Hematopoietic multipotent progenitor cell treated with erythropoietin and hydrocortisone succinate and interleukin-3 and kit ligand, for 6 days (in vitro differentiated cells): ENCODE measurements at regions not wholly inside any gene's neighbourhood (a gene's known extent, or its start where the extent isn't known, plus 50 kb on each side); places are given as distances from the start of the nearest gene placed in this dataset.

Experiments
- DNase-seq: peaks from one replicate; pipeline ENCODE4 v3.0.0-alpha.2; 2015

DNA sequence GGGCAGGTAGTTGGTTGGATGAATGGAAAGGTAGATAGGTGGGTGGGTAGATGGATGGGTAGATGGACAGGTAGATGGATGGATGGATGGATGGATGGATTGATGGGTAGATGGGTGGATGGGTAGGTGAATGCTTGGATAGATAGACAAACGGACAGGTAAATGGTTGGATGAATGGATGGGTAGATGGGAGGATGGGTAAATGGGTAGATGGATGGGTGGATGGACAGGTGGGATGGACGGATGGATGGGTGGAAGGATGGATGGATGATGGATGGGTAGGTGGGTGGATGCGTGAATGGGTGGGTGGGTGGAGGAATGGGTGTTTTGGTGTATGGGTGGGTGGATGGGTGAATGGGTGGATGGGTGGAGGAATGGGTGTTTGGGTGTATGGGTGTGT lies 50.1 kb upstream of the ASAP2 start:
- no peak for DNase-seq

DNA sequence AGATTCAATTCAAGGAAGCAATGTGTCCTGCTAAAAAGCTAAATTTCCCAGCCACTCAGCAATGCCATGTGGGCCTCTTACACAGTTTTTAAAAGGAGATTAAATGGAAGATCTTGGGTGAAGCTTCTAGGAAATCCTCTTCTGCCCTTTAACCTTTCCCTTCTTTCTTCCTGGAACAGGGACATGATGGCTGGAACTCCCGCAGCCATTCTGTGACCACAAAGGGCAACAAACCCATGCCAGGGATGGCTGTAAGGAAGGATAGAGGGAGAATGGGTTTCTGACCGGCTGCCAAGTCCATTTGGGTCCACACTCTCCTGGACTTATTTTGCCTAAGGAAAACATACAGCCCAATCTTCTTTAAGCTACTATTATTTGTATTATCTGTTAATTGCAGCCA lies 52.6 kb upstream of the ASAP2 start:
- DNase-seq, result no peak

DNA sequence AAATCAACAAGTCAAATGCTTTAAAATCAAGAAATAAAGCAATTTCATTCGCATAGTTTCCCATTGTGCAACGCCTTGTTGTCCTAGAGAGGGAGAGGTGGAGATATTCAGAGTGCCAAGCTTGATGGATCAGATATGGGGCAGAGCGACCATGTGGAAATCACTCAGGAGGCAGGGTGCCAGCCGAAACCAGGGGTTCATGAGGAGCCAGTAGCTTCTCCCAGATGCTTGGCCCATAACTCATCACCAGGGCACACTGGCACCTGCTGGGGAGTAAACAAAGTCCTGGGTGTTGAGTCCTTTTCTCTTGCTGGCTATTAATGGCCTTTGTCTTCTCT lies 53.0 kb upstream of the ASAP2 start:
- no peak for DNase-seq

DNA sequence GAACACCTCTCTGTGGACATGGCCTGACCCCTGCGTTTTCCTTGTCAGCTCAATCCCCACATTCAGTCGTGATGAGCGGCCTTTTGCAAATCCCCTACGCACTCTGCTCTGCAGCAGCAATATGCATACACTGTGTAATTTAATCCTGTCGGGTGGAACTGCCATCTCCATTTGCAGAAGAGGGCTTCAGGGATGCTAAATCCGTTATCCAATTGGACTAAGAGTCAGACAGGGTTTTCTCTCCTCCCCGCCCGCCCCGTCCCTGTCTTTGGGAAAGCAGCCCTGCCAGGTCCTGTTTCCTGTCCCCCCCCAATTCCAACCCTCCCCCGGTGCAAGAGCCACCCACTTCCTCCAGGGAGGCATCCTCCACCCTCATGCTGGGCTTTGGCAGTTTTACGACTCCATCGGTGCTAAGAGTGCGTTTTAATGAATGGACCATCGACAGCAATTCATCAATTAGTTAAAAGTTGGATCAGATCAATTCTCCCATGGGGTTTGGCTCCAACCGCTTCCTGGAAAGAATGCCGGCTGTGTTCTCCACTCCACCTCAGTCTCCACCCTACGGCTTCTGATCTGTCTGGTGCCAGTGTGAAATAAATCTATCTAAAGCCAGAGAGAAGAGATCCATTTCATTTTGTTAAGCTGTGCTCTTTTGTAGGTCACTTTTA lies 53.5 kb upstream of the ASAP2 start:
- DNase-seq, result no peak

DNA sequence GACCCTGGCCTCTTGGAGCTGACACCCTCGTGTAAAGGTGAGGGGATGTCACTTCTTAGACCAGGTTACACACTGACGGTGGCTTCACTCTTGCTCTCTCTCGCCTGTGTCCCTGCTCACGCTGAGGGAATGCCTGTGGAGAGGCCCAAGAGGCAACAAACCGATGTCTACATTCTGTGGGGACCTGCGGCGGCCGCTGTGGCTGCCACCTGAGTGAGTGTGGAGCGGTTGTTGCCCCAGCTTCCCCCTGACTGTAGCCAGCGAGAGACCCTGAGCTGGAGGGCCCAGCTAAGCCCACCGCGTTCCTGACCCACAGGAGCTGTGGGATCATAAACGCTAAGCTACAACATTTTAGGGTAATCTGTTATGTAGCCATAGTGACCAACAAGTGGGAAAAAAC lies 55.7 kb upstream of the ASAP2 start:
- DNase-seq, result no peak

DNA sequence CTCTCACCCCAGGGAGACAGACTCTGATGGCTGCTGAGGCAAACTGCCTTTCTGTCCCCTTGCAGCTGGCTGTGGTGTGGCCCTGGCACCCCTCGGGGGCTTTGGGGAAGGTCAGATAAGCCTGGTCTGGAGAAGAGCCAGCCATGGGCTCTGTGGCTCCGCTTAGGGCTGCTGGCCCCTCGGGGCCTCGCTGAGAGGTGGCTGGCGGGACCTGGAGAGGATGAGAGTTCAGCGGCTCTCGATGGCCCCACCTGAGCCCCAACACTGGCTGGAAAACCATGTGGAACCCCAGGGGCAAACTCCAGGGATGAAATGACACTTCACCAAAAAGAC lies 56.1 kb upstream of the ASAP2 start:
- no peak for DNase-seq

GRCh38 chr2:9149726-9150567 lies 56.7 kb upstream of the ASAP2 start:
- no peak for DNase-seq

DNA sequence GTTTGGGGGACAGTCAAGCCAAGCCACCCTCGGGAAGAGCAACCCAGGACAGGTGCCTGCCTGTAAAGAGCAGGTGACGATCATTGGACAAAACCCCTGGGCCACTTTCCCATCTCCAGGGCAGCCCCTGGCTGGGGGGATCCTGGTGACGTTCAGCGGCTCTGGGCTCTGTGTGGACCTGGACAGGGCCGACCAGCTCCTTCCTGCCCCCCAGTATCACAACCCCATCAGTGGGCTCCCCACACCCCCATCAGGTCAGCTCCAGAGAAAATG lies 57.3 kb upstream of the ASAP2 start:
- DNase-seq, result no peak

- DNase-seq, result no peak
Measured at GRCh38 chr2:9146646-9147045, 60.0 kb upstream of the ASAP2 start.

DNA sequence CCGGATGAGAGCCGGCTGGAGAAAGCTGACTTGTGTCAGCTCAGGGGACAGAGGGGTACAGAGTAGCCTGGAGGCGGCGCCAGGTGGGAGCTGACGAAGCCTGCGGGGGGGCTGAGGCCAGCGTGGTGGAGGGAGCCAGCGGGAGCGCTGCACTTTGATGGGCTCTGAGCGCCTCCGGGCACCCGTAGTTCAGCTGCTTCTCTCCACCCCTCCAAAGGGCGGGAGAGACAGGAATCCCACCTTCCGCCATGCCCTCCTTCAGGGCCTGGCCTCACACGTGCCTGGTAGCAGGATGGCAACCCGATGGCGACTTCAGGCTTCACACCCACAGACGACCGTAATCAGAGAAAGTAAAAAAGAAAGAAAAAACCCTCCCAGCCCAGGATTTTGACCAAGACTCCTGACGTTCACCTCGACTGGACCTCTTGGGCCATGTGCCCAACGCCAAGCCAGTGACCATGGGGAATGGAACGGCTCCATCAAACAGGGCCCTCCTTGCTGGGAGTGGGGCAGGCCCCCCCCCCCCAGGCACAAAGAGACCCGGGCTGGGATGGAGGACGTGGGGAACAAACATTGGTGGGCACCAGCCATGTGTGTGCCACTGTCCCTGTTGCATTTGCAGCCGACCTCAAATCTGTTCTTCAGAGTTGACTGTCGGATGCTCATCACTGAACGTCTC lies 60.7 kb upstream of the ASAP2 start:
- no peak for DNase-seq

DNA sequence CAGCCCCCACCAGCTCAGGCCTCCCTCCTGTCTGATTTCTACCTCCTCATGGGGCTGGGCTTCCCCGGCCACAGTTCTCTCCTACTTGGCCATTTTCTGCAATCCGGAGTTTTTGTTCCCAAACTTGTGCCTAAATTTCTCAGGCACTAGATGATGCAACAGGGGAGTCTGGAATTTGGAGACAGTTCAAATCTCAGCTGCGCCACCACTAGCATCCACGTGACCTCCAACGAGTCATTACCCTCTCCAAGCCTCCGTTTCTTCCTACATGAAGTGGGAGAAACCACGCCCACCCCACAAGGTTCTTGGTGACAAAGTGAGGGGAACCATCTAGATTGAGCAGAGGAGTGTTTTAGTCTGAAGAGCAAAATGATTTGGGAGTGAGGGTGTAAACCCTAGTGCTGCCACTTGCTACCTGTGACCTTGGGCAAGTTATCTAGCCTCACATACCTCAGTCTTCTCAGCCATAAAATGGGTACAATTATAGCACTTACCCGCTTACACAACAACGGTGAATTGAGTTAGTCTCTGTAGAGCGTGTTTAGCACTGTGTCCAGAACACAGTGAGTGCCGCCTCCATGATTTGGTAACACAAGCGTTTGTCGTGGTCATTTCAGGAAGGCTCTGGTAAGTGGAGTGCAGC lies 61.4 kb upstream of the ASAP2 start:
- DNase-seq, result no peak

DNA sequence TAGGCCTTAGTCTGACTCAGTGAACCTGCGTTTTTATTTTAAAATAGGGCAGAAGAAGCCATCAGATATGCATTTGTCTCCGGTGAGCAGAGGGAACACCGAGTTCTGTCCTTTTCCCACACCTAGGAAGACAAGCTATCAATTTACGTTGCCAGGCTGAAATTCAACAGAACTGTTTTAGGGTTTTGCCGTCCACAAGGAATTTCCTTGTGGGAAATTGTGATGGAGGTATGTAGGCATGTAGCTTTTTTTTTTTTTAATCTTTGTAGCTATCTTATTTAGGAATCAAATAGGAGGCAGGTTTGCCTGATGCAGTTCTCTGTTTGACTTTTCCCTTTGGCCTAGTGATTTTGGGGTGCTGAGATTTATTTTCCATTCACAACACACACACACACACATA lies 62.0 kb upstream of the ASAP2 start:
- no peak for DNase-seq

DNA sequence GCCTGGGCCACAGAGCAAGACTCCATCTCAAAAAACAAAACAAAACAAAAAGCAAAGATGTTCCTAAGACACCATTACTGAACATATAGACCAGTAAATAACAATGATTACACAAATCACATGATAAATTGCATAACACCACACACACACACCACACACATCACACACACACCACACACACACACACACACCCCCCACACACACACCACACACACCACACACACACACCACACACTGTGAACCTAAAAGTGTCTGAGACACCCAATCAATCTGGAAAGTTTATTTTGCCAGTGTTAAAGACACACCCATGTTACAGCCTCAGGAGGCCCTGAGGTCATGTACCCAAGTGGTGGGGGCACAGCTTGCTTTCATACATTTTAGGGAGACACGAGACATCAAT lies 62.6 kb upstream of the ASAP2 start:
- DNase-seq, result no peak

DNA sequence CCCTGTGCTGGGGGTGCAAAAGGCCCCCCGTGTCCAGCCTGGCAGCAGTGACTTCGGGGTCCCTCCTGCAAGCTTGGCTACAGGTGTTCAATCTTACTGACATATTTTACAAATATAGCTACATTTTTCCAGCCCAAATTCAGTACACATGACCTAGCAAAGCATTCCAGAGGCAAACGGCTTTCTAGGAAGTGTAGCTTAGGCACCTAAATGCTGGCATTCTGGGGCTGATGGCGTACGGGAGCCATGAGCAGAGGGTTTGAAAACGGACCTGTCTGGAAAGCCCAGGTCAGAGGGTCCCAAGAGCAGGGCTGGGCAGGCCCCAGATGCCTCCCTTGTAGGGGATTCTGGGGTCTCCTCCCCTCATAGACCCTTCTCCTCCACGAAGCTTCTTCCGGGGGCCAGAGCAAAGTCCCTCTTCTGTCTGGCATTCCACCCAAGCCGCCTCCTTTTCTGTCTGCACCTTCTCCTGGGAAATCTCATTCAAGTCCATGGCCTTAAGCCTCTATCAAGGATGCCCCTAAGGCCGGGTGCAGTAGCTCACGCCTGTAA lies 63.3 kb upstream of the ASAP2 start:
- DNase-seq, result no peak

DNA sequence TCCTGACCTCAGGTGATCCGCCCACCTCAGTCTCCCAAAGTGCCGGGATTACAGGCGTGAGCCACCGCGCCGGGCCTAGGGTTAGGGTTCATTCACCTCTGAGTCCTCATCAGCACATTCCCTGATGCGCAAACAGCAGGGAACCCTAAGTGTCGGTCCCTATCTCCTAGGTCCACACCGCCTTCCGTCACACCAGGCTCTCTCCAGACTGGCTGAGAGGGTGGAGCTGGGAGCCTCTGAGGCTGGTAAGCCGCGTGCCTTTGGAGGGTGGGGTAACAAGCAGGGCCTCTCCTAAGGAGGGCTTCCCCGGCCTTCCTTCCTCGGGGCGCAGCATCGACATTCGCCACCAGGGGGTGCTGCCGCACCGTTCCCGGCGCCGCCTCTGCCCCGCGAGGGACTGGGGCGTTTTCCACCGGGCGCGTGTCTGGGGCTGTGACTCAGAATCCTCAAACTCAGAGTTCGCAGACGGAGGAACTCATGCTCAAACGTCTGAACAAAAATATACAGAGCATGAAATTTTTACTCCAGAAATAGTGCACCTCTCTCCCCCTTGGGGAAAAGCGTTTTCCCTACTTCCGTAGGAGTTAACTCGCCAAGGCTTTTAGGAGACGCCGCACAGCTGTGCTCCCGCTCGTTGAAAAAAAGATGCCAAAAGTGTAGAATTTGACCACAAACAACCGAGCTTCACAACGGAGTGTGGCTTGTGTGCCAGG lies 63.9 kb upstream of the ASAP2 start:
- peak; percentile 83 for DNase-seq

DNA sequence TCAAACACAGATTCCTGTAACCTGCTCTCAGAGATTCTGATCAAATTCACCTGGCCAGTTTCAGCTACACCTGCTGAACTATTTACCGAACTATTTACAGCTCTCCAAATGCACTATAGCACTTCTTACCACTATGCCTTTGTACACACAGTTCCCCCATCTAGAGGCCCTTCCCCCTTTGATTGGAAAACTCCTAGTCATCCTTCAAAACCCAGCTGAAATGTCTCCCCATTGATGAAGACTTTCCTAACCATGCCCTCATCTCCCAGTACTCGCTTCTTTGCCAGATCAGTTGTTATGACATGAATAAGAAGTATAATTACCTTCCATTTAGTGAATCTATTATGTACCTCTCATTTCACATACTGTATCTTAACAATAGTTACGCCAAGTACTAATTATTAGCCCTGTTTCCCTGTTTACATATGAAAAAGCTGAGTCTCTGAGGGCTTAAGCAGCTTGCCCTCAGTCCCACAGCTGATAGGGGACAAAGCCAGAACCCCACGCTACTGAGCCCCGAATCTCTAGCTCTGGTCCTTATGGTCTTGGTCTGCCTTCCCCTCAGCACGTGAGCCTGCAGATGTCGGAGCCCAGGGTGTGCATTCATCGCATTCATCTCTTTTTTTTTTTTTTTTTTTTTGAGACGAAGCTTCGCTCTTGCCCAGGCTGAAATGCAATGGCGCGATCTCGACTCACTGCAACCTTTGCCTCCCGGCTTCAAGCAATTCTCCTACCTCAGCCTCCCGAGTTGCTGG lies 64.7 kb upstream of the ASAP2 start:
- DNase-seq, result no peak

DNA sequence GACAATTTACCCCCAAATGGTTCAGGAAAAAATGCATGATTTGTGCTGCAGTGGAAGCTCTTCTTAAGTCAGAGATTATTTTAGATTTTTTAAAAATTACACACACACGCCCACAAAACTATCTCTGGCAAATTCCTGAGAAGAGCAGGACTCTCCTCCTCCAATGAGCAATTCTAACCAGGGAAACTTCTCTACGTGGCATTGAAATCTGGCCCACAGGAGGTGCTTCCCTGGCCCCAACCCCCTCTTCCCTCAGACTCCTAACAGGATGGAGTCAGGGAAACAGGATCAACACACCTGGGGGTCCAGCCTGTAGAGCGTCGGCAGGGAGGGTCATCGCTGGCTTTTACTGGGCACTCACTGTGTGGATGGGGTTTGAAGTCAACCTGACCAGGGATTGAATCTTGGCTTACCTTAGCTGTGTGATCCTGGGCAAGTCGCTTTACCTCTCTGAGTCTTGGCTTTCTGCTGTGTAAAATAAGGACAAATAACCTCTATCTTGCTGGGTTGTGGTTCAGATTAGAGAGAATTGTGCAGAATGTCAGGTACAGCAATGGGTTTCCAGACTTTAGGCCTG lies 65.4 kb upstream of the ASAP2 start:
- DNase-seq, result no peak

DNA sequence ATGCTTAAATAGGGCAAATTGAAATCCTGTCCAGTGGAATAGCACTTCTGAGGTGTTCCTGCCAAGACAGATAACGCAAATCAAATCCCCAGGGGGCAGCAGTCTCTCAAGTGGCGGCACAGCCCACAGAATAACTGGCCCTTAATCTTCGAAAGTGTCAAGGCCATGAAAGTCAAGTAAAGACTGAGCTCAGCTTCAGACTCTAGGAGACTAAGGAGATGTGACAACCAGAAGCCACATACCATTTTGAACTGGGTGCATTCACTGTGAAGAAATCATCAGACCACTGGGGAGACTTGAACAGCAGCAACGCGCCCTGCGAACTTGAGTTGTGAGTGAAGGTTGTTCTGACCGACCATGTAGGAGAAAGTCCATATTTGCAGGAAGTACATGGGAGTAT lies 66.0 kb upstream of the ASAP2 start:
- peak; percentile 14 for DNase-seq

GRCh38 chr2:9139491-9140443 lies 66.8 kb upstream of the ASAP2 start:
- peak; percentile 84 for DNase-seq

DNA sequence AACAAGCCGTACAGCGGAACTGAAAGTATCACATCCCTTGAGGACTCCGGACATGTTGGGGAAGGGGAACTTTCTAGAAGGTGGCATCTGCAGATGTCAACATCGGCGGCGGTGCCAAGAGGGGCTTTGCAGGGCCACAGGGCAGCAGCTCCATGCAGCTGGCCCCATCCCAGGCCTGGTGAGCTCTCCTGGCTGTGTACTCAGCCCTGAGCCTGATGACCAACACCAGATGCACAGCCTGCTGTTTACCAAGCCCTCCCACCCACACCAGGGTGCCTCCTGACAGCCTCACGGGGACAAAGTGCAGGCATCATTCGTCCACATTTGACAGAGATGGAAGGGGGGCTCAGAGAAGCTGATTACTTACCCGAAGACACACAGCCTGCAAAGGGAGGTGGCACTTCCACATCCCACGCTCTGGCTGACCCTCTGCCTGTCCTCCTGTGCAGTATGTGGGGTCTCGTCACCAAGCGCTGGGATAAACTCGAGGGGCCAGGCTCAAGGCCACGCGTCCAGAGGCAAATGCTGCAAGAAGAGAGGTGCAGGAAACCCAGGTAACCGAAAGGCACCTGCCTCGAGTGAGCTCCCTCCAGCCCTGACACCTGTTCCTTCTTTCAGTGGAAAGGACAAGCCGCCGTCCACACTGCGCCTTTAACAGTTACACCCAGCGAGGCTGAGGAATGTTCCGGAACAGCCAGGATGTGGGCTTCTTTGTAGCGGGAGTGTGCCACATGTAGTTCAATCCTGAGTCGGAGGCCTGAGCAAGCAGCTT lies 69.0 kb upstream of the ASAP2 start:
- no peak for DNase-seq
